AG04450 (cell line): ENCODE measurements at regions not wholly inside any gene's neighbourhood (a gene's known extent, or its start where the extent isn't known, plus 50 kb on each side); places are given as distances from the start of the nearest gene placed in this dataset.
A peak's percentile ranks its signal among the peaks of the same experiment; 100 is the strongest.

Source experiments
- CTCF ChIA-PET: fragments of 300-600, 350-600 bp; formaldehyde crosslinking; extraction: SDS; loops from one replicate; lab custom pipeline; 2022; ENCODE audit warnings: antibody characterized with exemption, inconsistent platforms; lab: Charles Lee
- POLR2A ChIA-PET: fragments of 350-600 bp; formaldehyde crosslinking; extraction: SDS; loops from one replicate; lab custom pipeline; 2021; ENCODE audit warnings: antibody characterized with exemption, inconsistent platforms; lab: Yijun Ruan, JAX
- DNase-seq: peaks from one replicate; pipeline ENCODE4 v3.0.0-alpha.2; 2011; ENCODE audit warnings: low read depth, low spot score
- H3K27ac ChIP-seq: one replicate; pipeline ENCODE4 v1.5.1; 2012; ENCODE audit warnings: low read depth, low read length, control low read depth
- H3K27me3 ChIP-seq: one replicate; pipeline ENCODE4 v1.6.0; 2012; ENCODE audit warnings: low read length; ENCODE audit not compliant: control insufficient read depth, insufficient read depth
- H3K4me3 ChIP-seq: 2 replicates; pipeline ENCODE4 v1.5.1; 2011; ENCODE audit warnings: mild to moderate bottlenecking, low read depth, low read length, control low read depth
- H3K9me3 ChIP-seq: 2 replicates; pipeline ENCODE4 v1.5.1; 2012; ENCODE audit warnings: low read length; ENCODE audit not compliant: control insufficient read depth, insufficient read depth
- CTCF ChIP-seq: IDR thresholded peaks from 2 replicates; pipeline ENCODE4 v1.5.1; 2011; ENCODE audit warnings: low read depth, low read length, control low read depth, inconsistent platforms

- no peak overlapping the region for H3K27ac ChIP-seq
- DNase-seq = no peak
- no peak overlapping the region for H3K4me3 ChIP-seq
- ChIA-PET CTCF (interaction anchor here (0.8 to 1.1 kb wide), 3 partner anchors 10 to 461 kb away, joined by 3 read pairs; no protein-coding TSS in a partner anchor), POLR2A (no interaction called here)
- H3K27me3 ChIP-seq = no peaks in the 10 kb centered on the region
- no peaks in the 10 kb centered on the region for H3K9me3 ChIP-seq
- TF ChIP-seq CTCF = peak; percentile 57
Observed at GRCh38 chr4:28686618-28687017, 1826.0 kb downstream of the STIM2 start.

GRCh38 chr4:28690890-28691289 is 1830.2 kb downstream of the STIM2 start:
- no peak for TF ChIP-seq CTCF
- POLR2A ChIA-PET = no interaction called here
- DNase-seq = no peak
- Histone ChIP-seq H3K27me3 (no peaks in the 10 kb centered on the region), H3K27ac (no peak overlapping the region), H3K4me3 (no peak overlapping the region), H3K9me3 (no peaks in the 10 kb centered on the region)
- CTCF ChIA-PET = no interaction called here

- Histone ChIP-seq H3K4me3 (no peak overlapping the region), H3K9me3 (no peaks in the 10 kb centered on the region), H3K27me3 (no peaks in the 10 kb centered on the region), H3K27ac (no peak overlapping the region)
- ChIA-PET CTCF (interaction anchor here (0.8 kb wide), 1 partner anchor 15 kb away, joined by 3 read pairs; no protein-coding TSS in a partner anchor), POLR2A (no interaction called here)
- no peak for DNase-seq
- no peak for TF ChIP-seq CTCF
Observed at GRCh38 chr4:28702571-28702970, 1841.9 kb downstream of the STIM2 start.

GRCh38 chr4:28709891-28710290 is 1849.2 kb downstream of the STIM2 start:
- no peak overlapping the region for H3K4me3 ChIP-seq
- no peaks in the 10 kb centered on the region for H3K27me3 ChIP-seq
- no peak for DNase-seq
- no peak for TF ChIP-seq CTCF
- H3K9me3 ChIP-seq = no peaks in the 10 kb centered on the region
- POLR2A ChIA-PET = no interaction called here
- CTCF ChIA-PET = no interaction called here
- no peak overlapping the region for H3K27ac ChIP-seq

GRCh38 chr4:28723371-28723770 is 1862.7 kb downstream of the STIM2 start:
- CTCF ChIA-PET = no interaction called here
- POLR2A ChIA-PET = no interaction called here
- no peak for DNase-seq
- Histone ChIP-seq H3K27me3 (no peaks in the 10 kb centered on the region), H3K4me3 (no peak overlapping the region), H3K27ac (no peak overlapping the region), H3K9me3 (no peaks in the 10 kb centered on the region)
- TF ChIP-seq CTCF = no peak
